NK-92 treated with Interleukin-12 subunit alpha and Interleukin-12 subunit beta, amount 100 ng/mL, for 24 hours (cell line): ENCODE measurements at regions not wholly inside any gene's neighbourhood (a gene's known extent, or its start where the extent isn't known, plus 50 kb on each side); places are given as distances from the start of the nearest gene placed in this dataset.
"Not testable (repeated sequence)": the region's sequence is repeated elsewhere in the genome, so short reads cannot be mapped to it uniquely, and the experiment has no call there.

Experiments used
- DNase-seq: peaks from one replicate; lab custom pipeline; 2025; lab: John Stamatoyannopoulos, UW

DNA sequence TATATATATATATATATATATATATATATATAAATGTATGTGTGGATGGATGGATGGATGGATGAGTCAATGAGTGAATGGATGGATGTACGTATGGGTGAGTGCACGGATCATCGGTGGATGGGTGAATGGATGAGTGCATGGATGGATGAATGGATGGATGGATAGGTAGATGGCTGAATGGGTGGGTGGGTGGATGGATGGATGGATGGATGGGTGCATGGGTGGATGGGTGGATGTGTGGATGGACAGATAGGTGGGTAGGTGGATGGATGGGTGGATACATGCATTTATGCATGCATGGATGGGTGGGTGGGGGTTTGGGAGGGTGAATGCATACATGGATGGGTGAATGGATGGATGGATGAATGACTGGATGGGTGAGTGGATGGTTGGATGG is 138.8 kb upstream of the ZNF469 start:
- not testable (repeated sequence) for DNase-seq

DNA sequence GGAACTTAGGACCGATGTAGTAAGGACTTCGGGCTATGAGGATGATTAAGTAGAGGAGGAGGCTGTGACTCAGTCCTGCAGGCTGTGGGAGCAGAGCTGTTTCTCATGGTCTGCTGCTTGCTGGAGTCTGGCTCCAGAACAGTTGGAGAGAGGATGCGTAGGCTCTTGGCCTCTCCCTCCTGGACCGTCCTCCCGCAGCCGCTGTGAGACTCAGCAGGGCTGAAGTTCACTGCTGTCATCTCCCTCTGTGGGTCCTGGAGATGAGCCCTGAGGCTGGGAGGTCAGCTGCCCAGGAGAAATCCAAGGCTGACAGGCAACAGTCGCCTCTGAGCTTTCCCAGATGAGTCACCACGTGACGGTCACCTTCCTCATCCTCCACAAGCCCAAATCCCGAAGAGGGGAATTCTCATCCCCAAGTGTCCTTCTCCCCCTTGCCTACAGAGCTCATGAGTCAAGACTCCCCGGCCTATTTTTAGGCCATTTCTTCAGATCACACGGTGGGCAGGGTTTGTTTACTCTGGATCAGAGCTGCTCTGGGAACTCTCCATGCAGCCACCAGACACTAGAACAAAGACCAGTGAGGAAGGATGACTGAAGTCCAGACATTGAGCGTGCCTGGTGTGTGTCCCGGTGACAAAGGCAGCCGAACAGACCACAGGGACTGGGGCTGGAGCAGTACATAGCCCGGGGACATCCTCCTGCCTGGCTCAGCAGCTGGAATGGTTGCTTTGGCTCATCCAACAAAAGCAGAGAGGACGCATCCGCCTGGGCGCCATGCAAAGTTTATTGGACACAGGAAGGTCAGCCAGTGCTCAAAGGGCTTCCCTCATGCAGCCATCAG is 137.3 kb upstream of the ZNF469 start:
- DNase-seq = not testable (repeated sequence)

DNA sequence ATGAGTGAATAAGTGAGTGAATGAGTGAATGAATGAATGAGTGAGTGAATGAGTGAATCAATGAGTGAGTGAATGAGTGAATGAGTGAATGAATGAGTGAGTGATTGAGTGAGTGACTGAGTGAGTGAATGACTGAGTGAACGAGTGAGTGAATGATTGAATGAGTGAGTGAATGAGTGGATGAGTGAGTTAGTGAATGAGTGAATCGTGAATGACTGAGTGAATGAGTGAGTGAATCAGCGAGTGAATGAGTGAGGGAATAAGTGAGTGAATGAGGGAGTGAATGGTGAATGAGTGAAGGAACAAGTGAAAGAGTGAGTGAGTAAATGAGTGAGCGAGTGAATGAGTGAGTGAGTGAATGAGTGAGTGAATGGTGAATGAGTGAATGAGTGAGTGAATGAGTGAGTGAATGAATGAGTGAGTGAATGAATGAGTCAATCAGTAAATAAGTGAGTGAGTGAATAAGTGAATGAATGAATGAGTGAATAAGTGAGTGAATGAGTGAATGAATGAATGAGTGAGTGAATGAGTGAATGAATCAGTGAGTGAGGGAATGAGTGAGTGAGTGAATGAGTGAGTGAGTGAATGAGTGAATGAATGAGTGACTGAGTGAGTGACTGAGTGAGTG is 135.7 kb upstream of the ZNF469 start:
- DNase-seq = not testable (repeated sequence)

DNA sequence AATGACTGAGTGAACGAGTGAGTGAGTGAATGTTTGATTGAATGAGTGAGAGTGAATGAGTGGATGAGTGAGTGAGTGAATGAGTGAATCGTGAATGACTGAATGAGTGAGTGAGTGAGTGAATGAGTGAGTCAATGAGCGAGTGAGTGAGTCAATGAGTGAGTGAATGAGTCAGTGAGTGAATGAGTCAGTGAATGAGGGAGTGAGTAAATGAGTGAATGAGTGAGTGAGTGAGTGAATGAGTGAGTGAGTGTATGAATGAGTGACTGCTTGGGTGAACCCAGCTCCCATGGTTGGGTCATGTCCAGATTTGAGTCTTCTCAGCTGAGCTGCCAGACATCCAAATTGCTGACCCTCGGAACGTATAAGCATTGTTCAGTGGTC is 135.2 kb upstream of the ZNF469 start:
- DNase-seq = not testable (repeated sequence)

DNA sequence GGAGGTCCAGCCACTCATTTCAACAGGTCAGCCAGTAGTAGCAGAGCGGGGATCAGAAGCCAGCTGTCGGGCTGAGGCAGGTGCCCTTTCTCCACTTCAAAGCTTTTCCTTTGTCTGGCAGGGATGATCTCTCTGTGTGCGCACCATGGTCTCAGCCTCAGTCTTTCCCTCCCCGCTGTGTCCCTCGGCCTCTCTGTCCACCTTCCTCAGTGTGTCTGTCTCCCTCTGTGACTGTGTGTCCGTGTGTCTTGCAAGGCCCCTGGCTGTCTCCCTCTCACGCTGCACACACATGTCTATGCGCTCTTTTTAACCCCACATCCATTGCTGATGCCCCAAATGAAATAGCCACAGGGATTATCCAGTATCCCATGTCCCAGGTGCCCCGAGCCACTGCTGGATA is 134.0 kb upstream of the ZNF469 start:
- not testable (repeated sequence) for DNase-seq

DNA sequence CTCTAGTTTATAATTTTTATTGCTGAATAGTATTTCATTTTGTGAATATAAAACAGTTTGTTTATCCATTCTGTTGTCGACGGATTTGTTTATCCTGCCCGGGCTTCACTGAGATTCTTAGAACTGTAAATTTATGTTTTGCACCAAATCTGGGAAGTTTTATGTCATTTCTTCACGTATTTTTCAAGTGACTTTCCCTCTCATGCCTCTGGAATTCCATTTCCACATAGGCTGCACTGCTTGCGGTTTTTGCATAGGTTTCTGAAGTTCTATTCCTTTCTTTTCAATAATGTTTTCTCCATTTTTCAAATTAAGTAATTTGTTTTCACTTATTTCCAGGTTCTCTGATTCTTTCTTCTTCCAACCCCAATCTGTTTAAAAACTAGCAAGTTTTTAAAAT is 132.4 kb upstream of the ZNF469 start:
- not testable (repeated sequence) for DNase-seq

DNA sequence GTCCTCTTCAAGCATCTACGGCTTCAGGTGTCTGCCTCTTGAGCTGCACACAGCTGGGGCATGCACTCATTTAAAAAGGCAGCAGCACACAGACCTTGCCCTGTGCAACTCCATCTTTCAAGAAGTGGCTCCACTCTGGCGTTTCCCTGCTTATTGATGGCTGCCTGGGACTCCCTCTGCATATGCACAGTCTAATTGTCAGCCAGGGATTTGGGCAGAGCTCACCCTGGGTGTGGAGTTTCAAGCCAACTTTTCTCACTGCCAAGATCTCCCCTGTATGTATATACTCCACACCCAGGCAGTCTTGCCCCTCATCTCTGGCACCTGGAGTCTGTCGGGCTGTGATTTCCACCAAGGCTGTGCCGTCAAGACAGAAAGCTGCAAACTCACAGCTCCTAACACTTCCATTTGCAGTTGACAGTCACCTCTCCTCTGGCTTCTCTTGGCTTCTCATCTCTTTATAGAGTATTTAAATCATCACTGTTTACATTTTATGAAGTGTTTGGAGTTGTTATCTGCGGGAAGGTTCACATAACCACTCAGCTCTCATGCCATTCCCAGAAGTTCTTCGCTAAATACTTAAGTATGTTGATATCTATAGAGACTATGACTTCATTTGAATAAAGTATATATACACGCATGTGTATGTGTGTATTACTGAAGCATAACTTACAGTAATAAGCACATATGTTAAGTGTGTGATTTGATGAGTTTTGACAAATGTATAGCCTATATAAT is 130.5 kb upstream of the ZNF469 start:
- DNase-seq = not testable (repeated sequence)

DNA sequence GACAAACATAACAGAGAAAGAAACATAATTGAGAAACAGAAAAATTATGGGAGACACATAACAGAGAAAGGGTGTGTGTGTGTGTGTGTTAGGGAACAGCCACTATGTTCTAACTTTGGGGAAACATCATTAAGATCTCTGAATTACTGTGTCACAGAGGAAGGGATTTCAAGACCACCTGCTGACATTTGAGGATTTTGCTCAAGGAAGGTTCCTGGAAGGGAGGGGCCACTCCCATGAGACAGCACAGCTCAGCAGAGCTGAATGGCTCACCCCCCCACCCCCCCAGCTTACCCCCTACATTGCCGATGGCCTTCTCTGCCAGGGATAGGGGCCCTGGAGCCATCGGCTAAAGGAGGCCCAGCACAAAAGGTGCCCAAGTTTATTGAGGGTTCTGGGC is 124.6 kb upstream of the ZNF469 start:
- DNase-seq = not testable (repeated sequence)

DNA sequence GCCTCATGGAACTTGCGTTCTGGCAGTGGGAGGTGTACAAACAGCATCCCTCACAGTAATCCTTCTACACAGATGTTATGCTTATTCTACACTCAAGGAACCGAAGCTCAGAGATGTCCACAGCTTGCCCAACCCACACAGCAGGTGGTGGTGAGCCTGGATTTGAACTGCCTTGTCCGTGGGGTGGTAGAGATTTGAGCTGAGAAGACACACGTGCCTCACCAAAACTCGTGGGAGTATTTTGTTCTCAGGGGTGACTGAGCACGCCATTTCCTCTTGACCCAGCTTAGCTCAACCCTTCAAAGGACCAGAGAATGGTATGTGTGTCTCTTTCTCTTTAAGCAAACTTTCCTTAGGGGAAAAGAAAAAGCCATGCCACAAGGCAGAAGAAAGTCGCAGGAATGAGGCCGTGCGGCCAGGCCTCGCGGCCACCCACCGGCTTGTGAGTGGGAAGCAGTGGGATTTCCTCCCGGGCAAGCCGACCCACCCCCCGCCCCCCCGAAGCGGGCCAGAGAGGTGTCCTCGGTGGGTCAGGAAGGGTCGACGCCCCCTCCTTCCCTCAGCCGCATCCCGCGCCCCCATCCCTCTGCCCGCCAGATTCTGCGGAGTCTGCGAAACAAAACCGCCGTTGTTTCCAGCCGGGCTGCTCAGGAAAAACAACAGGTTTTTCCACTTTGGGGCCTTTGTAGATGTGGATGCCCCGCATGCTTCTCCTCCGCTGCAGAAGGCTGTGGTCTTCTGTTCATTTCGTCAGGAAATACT is 123.8 kb upstream of the ZNF469 start:
- DNase-seq = not testable (repeated sequence)

DNA sequence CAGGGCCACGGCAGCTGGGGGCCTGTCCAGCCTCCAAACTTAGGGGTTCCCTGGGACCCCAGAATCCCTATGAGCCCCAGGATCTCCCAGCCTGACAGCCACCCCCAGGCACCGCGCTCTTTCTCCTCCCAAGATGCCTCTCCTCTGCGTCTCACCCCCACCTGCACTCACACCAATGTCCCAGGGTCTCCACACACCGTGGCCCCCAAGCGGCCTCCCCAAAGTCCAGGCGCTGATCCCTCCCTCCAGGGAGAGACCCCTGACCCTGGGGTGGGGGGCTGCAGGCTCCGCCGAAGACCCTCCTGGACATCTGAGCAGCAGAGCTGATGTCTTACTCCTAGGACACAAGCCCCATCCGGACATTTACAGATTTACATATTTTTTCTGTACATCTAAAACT is 123.2 kb upstream of the ZNF469 start:
- DNase-seq = not testable (repeated sequence)

DNA sequence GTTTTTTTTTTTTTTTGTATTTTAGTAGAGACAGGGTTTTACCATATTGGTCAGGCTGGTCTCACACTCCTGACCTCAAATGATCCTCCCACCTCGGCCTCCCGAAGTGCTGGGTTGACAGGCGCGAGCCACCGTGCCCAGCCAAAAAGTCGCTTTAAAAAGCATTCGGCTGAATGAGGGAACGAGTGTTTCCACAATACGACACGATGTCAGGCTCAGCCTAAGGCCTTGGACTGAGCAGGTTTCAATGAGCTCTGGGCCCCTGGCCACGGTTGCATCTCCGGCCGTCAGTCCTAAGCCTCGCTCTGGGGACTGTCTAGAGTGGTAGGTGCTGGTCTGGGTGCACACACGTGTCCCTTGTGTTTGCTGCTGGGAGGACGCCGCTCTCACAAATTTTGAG is 122.6 kb upstream of the ZNF469 start:
- not testable (repeated sequence) for DNase-seq

DNA sequence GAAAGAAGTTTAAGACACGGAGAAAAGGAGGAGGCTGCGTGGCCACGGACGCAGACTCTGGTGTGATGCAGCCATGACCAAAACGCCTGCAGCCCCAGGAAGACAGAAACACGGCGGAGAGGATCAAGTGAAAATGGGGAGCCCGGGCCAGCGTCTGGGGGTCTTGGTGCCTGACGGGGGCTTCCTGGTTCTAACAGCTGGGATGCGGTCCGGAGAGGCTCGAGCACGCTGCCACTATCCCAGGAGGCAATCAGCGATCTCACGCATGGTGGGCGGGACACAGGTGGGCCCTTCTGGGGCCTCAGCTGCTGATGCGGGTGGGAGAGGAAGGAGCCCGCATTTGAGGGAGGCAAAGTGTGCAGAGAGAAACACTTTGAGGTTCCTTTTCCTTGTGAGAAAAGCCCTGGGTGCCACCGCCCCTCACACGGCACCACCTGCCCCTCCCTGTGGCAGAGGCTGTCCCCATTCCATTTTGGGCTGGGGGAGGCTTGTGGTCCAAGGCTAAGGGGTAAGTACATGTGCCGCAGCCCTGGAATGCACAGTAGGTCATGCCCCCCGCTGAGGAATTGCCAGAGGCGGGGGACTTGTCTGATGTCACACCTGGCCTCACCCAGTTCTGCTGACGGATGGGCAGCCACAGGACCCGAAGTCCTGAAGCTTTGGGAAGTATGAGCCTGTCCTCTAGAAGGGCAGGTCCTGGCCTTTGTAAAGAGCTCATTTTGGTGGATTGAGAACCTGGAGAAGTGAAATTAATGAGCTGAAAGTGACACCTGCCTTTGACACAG is 121.7 kb upstream of the ZNF469 start:
- not testable (repeated sequence) for DNase-seq

DNA sequence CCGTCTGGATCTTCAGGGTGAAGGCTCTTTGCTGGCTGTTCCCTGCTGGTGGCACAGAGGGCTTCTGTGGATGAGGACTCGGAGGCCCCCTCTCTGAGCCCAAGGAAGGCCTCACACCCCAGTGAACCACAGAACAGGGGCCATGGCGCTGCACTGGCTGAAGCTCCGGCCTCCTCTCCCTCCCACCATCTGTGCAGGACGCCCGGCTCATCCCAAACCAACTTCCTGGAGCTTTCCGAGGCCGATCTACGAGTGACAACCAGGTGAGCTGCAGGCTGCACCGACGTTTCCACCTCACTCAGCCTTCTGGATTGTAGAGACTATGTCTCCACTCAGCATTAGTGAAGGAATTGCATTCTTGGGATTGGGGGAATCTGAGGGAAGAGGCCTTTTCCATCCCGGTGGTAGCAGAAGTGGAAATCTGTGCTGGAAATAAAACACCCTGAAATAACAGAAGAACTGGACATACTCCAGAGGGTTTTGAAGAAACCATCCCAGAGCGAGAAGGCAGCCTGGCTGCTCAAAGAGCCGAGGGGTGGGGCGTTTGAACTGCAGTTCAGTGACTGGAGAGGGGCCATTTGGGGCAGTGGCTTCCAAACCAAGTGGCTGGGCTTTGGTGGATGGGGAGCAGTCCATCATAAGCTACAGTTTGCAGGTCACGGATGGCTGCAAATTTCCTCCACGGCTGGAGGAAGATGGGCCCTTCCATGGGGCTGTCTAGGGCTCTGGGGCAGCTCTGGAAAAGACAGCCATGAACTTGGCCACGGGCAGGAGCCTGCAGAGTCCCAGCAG is 120.7 kb upstream of the ZNF469 start:
- not testable (repeated sequence) for DNase-seq

DNA sequence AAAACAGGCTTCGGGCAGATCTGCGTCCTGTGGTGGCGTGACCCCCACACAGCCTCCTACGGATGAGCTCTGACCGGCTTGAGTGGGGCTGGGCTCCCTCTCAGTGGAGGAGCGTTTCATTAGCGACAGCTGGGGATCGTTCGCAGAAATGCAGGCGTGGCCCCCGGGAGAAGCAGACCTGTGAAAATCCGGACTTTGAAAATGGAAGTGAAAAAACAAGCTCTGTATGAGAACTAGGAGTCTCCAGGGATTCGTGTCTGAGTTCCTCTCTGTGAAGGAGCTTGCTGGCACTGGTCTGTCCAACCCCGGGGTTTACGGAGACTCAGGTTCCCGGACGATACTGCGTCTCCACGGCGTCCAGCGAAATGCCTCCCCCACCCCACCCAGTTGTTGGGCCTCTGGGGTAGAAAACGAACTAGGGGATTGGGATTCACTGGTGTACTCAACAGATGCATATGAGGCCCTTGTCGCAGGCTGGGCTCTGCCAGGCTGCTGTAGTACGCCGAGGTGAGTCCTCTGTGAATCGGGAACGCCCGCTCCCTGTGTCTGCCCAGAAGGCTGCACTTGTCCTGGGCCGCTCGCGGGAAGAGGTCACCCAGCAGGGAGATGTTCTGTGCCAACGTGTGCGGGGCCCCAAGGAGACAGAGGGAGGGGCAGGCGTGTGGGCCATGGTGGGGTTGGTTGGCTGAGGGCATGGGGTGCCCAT is 119.7 kb upstream of the ZNF469 start:
- not testable (repeated sequence) for DNase-seq

DNA sequence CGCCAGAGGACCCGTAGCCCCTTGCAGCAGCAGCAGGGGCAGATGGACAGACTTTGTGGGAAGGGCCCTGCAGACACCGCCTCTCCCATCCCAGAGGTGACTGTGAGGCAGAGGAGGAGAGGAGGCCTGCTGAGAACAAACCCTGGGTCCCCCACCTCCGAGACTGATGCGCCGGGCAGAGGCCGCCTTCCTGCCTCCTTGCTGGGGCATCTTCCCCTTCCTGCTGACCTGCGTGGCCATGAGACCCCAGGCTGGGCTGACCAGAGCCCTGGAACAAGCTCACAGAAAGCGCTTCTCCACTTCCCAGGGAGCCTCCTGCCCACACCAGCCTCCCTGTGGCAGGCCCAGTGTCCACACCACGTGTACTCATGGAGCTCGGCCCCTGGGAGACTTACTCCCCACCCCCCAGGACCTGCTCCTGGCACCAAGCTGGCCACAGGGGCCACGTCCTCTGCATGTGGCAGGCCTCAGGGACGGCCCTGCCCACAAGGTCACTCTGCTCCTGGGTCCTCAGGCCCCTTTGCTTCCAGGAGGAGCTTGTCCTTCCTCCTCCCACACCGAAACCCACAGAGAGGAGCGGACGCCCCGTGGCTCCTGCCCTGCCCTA is 119.0 kb upstream of the ZNF469 start:
- not testable (repeated sequence) for DNase-seq

DNA sequence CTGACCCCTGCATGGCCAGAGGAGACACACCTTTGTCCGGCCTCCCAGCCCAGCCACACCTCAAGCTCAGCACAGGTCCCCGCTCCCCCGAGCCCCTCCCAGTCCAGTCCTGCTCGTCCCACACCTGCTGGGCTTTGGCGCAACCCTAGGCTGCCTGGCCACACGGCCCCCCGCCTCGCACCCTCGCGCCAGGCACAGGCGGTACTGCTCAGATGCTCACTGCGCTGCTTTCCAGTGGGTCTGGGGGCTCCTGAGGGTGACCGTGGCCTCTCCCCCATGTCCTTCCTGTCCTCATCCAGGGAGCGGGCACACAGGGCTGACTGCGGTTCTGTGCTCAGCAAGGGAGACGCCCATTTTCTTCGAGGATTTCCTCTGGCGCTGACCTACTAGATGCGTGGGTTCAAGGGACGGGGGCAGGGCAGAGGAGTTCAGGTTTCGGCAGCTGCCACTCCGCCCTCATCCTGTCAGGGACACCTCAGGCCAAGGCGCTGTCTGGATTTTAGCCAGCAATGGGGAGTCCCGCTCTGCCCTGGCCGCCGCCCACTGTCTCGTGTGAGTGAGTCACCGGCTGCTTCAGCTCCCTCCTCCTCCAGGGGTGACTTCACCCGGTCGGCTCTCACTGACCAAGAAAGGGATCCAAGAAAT is 118.0 kb upstream of the ZNF469 start:
- no peak for DNase-seq

DNA sequence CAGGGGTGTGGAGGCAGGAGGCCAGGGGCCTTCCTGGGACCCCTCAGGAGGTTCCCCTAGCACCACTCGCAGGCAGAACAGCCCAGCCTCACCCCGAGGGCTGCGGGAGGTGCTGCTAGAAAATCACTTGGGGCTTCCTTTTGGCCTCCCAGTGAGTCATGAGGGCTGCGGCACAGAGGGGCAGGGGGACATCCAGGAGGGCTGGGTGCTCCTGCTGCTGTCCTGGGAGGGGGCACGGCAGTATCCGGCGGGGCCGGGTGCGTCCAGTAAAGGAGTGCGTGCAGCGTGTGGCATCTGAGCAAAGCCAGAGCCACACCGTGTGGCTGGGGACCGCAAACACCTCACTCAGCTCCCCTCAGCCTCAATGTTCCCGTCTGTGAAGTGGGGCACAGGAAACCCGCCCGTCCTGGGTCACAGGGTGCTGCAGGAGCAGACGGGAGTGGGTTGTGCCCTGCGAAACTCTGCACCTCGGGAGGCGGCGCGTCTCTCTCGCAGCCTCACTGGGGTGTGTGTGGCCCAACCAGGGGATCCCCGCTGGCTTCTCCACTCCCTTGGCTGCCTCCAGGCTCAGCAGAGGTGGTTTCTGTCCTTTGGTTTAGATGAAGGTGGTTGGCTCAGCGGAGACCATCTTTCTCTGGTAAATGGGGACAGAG is 117.3 kb upstream of the ZNF469 start:
- DNase-seq = not testable (repeated sequence)

DNA sequence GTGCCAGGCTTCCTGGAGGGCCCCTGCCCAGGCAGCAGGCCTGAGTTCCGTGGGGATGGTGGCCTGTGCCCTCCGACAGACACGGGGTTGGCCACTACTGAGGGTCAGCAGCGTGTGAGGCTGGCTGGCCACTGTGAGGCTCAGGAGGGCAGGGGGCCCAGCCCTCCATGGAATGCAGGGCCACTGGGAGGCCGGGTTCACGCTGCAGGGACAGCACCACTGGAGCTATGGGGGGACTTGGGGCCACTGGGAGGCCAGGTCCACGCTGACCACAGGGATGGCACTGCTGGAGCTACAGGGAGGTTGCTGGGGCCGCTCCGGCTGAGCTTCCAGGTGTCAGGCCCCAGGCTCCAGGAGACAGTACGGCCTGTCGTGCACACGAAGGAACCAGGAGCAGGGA is 116.7 kb upstream of the ZNF469 start:
- DNase-seq = not testable (repeated sequence)
